GM23338 (cell line): ENCODE measurements at regions not wholly inside any gene's neighbourhood (a gene's known extent, or its start where the extent isn't known, plus 50 kb on each side); places are given as distances from the start of the nearest gene placed in this dataset.

Source experiments
- ATAC-seq: fragments of 200-7000 bp; cut with Tn5 transposase; 3 replicates; pipeline ENCODE4 v1.9.1; 2020
- DNase-seq: peaks from one replicate; pipeline ENCODE4 v3.0.0-alpha.2; 2015; ENCODE audit warnings: low spot score
- H2AFZ ChIP-seq: fragments of 200-600 bp; sonication (generic); 2 replicates; pipeline ENCODE4 v1.8.0; 2016; ENCODE audit warnings: antibody characterized with exemption, mild to moderate bottlenecking, moderate library complexity
- H3F3A ChIP-seq: fragments of 200-600 bp; sonication (generic); replicated peaks from 2 replicates; pipeline ENCODE4 v1.8.0; 2017; ENCODE audit warnings: antibody characterized with exemption, mixed run types, low read depth
- H3K27ac ChIP-seq: fragments of 200-600 bp; sonication (generic); 2 replicates; pipeline ENCODE4 v1.6.1; 2016; ENCODE audit warnings: low read depth
- H3K27me3 ChIP-seq: fragments of 200-600 bp; sonication (generic); 2 replicates; pipeline ENCODE4 v1.8.0; 2016; ENCODE audit warnings: mild to moderate bottlenecking, mixed run types, moderate library complexity; ENCODE audit not compliant: insufficient read depth
- H3K36me3 ChIP-seq: fragments of 200-600 bp; sonication (generic); 2 replicates; pipeline ENCODE4 v1.8.0; 2016; ENCODE audit warnings: mild to moderate bottlenecking; ENCODE audit not compliant: insufficient read depth
- H3K4me1 ChIP-seq: fragments of 200-600 bp; sonication (generic); 2 replicates; pipeline ENCODE4 v1.8.0; 2016; ENCODE audit warnings: mild to moderate bottlenecking, moderate library complexity; ENCODE audit not compliant: insufficient read depth
- H3K4me2 ChIP-seq: fragments of 200-600 bp; sonication (generic); 2 replicates; pipeline ENCODE4 v1.7.1; 2017; ENCODE audit warnings: mixed run types
- H3K4me3 ChIP-seq: fragments of 200-600 bp; sonication (generic); 2 replicates; pipeline ENCODE4 v1.6.1; 2016; ENCODE audit warnings: mixed run types
- H3K79me2 ChIP-seq: fragments of 200-600 bp; sonication (generic); replicated peaks from 2 replicates; pipeline ENCODE4 v1.8.0; 2017; ENCODE audit warnings: mild to moderate bottlenecking; ENCODE audit not compliant: insufficient read depth
- H3K9me2 ChIP-seq: fragments of 200-600 bp; sonication (generic); 2 replicates; pipeline ENCODE4 v1.8.0; 2017; ENCODE audit not compliant: insufficient read depth
- H4K20me1 ChIP-seq: fragments of 200-600 bp; sonication (generic); replicated peaks from 2 replicates; pipeline ENCODE4 v1.8.0; 2017; ENCODE audit warnings: mild to moderate bottlenecking; ENCODE audit not compliant: insufficient read depth
- H3K27ac Mint-ChIP-seq: 2 replicates; pipeline ENCODE4 v1.8.0; 2020; ENCODE audit warnings: inconsistent platforms, mild to moderate bottlenecking, moderate library complexity, mixed read lengths
- H3K27me3 Mint-ChIP-seq: 3 replicates; pipeline ENCODE4 v1.8.0; 2022; ENCODE audit warnings: low read depth, mild to moderate bottlenecking, moderate library complexity, mixed read lengths, inconsistent platforms; ENCODE audit not compliant: insufficient read depth, poor library complexity
- H3K36me3 Mint-ChIP-seq: 3 replicates; pipeline ENCODE4 v1.8.0; 2021; ENCODE audit warnings: low read depth, mild to moderate bottlenecking, inconsistent platforms, moderate library complexity, mixed read lengths
- H3K4me1 Mint-ChIP-seq: 3 replicates; pipeline ENCODE4 v1.8.0; 2020; ENCODE audit warnings: mild to moderate bottlenecking, inconsistent platforms, mixed read lengths
- H3K4me3 Mint-ChIP-seq: 3 replicates; pipeline ENCODE4 v1.8.0; 2021; ENCODE audit warnings: moderate library complexity, mild to moderate bottlenecking, inconsistent platforms, mixed read lengths
- H3K9me3 Mint-ChIP-seq: 3 replicates; pipeline ENCODE4 v1.8.0; 2020; ENCODE audit warnings: moderate library complexity, mild to moderate bottlenecking, inconsistent platforms, mixed read lengths
- CREB1 ChIP-seq: fragments of 250-450 bp; sonication (Bioruptor Pico); IDR thresholded peaks from 2 replicates; pipeline ENCODE4 v1.5.0; 2020; ENCODE audit warnings: low read depth, mild to moderate bottlenecking, moderate library complexity
- CTCF ChIP-seq, 2 experiments: fragments of 200-600 bp in 1 of 2; sonication (generic) in 1 of 2; conservative IDR thresholded peaks; 2 replicates each; pipeline versions ENCODE4 v1.5.1 to v1.6.1; 2016 to 2017; ENCODE audit warnings: antibody characterized with exemption in 2 of 2, low read depth in 2 of 2, mild to moderate bottlenecking in 2 of 2, moderate library complexity in 1 of 2
- ETS1 ChIP-seq: IDR thresholded peaks from 2 replicates; pipeline ENCODE4 v1.6.1; 2016; ENCODE audit warnings: antibody characterized with exemption
- EZH2 ChIP-seq: fragments of 200-600 bp; sonication (generic); IDR thresholded peaks from one replicate; pipeline ENCODE4 v1.8.0; 2017; ENCODE audit warnings: antibody characterized with exemption, mild to moderate bottlenecking, low read depth; ENCODE audit not compliant: unreplicated experiment
- NANOG ChIP-seq: IDR thresholded peaks from 2 replicates; pipeline ENCODE4 v1.6.1; 2016; ENCODE audit warnings: antibody characterized with exemption, borderline replicate concordance
- STAT1 ChIP-seq: IDR thresholded peaks from one replicate; pipeline ENCODE4 v1.6.1; 2016; ENCODE audit warnings: antibody characterized with exemption; ENCODE audit not compliant: unreplicated experiment
- ZNF114 ChIP-seq: fragments of 250-450 bp; sonication (Bioruptor Pico); IDR thresholded peaks from 2 replicates; pipeline ENCODE4 v1.5.0; 2020; ENCODE audit warnings: mild to moderate bottlenecking, moderate library complexity
- TF ChIP-seq, protein P1 (sequence below): fragments of 250-450 bp; sonication (Bioruptor Pico); IDR thresholded peaks from 2 replicates; pipeline ENCODE4 v1.5.0; 2020; ENCODE audit warnings: mild to moderate bottlenecking, moderate library complexity

DNA sequence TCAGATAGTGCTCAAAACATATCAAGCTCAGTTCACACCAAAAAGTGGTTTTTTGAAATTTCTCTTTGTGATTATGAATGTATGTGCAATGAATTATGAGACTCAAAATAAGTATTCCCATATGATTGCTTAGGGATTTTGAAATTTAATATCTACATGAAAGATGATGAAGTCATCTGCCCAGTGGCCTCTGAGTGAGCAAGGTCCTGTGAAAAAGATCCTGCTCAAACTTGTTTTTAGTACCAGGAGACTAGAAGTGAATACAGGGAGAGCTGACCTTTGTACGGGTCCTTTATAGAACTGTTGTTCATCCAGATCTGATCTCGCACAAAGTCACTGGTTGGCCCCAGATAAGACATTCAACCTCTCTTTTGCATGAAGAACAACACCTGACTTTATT is 151.9 kb upstream of the MAF start:
- no peaks in the 10 kb centered on the region for H3F3A ChIP-seq
- peaks cover 1% of the 10 kb centered on the region for H3K27me3 Mint-ChIP-seq

DNA sequence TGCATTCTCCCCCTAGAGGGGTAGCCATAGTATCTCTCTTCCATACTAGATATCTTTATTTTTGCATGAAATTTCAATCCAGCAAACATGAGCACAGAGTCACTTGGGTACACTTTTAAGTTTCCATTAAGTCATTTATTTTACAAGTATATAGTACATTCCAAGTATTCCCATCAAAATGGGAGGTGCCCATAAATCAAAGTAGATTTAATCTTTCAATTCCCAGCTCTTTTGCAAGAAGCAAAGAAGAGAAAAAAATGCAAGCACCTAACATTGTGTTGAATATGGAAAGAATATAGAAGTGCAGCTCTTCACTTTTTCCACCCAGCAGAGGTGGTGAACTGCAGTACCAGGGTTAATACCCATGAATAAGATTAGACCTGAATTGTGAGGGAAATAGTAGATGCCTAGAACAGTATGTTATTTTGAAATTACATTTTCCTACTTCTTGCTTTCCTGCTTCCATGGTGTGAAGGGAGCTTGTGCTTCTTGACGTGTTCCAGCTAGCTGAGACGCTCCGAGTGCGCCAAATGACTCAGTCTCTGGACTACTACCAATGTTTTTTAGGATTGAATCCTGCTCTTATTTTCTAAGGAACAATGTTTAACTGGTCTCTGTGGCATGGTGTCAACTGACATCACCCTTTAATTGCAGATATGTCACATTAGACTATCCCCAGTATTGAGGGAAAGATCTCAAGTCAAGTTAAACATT is 151.1 kb upstream of the MAF start:
- peaks cover 11% of the 10 kb centered on the region; the same call in 1 of the 2 replicates for H3K9me2 ChIP-seq
- TF ChIP-seq ETS1 (no peak), ZNF114 (no peak), EZH2 (no peak), NANOG (no peak), STAT1 (no peak)
- TF ChIP-seq, protein P1, sequence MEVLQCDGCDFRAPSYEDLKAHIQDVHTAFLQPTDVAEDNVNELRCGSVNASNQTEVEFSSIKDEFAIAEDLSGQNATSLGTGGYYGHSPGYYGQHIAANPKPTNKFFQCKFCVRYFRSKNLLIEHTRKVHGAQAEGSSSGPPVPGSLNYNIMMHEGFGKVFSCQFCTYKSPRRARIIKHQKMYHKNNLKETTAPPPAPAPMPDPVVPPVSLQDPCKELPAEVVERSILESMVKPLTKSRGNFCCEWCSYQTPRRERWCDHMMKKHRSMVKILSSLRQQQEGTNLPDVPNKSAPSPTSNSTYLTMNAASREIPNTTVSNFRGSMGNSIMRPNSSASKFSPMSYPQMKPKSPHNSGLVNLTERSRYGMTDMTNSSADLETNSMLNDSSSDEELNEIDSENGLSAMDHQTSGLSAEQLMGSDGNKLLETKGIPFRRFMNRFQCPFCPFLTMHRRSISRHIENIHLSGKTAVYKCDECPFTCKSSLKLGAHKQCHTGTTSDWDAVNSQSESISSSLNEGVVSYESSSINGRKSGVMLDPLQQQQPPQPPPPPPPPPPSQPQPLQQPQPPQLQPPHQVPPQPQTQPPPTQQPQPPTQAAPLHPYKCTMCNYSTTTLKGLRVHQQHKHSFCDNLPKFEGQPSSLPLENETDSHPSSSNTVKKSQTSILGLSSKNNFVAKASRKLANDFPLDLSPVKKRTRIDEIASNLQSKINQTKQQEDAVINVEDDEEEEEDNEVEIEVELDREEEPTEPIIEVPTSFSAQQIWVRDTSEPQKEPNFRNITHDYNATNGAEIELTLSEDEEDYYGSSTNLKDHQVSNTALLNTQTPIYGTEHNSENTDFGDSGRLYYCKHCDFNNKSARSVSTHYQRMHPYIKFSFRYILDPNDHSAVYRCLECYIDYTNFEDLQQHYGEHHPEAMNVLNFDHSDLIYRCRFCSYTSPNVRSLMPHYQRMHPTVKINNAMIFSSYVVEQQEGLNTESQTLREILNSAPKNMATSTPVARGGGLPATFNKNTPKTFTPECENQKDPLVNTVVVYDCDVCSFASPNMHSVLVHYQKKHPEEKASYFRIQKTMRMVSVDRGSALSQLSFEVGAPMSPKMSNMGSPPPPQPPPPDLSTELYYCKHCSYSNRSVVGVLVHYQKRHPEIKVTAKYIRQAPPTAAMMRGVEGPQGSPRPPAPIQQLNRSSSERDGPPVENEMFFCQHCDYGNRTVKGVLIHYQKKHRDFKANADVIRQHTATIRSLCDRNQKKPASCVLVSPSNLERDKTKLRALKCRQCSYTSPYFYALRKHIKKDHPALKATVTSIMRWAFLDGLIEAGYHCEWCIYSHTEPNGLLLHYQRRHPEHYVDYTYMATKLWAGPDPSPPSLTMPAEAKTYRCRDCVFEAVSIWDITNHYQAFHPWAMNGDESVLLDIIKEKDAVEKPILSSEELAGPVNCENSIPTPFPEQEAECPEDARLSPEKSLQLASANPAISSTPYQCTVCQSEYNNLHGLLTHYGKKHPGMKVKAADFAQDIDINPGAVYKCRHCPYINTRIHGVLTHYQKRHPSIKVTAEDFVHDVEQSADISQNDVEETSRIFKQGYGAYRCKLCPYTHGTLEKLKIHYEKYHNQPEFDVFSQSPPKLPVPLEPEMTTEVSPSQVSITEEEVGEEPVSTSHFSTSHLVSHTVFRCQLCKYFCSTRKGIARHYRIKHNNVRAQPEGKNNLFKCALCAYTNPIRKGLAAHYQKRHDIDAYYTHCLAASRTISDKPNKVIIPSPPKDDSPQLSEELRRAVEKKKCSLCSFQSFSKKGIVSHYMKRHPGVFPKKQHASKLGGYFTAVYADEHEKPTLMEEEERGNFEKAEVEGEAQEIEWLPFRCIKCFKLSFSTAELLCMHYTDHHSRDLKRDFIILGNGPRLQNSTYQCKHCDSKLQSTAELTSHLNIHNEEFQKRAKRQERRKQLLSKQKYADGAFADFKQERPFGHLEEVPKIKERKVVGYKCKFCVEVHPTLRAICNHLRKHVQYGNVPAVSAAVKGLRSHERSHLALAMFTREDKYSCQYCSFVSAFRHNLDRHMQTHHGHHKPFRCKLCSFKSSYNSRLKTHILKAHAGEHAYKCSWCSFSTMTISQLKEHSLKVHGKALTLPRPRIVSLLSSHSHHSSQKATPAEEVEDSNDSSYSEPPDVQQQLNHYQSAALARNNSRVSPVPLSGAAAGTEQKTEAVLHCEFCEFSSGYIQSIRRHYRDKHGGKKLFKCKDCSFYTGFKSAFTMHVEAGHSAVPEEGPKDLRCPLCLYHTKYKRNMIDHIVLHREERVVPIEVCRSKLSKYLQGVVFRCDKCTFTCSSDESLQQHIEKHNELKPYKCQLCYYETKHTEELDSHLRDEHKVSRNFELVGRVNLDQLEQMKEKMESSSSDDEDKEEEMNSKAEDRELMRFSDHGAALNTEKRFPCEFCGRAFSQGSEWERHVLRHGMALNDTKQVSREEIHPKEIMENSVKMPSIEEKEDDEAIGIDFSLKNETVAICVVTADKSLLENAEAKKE (CRISPR knock-in tag), result no peak

More for the DNA sequence above, 151.9 kb upstream of the MAF start:
- no peak overlapping the region for H3K27ac ChIP-seq
- TF ChIP-seq CREB1 (CRISPR knock-in tag) (no peak), NANOG (no peak), CTCF (conservative IDR thresholded peaks at IDR 0.05; ENCODE audit: low read depth in 2 of 2) (no peak), ZNF114 (no peak)
- no peak overlapping the region for H3K27ac Mint-ChIP-seq
- H3K36me3 ChIP-seq, result no peaks in the 10 kb centered on the region
- ATAC-seq, result no peak
- H3K4me3 Mint-ChIP-seq, result no peak overlapping the region
- peaks cover 6% of the 10 kb centered on the region; the same call in 1 of the 3 replicates for H3K9me3 Mint-ChIP-seq
- H3K79me2 ChIP-seq, result no peaks in the 10 kb centered on the region
- no peaks in the 10 kb centered on the region for H4K20me1 ChIP-seq
- no peak for DNase-seq
- H3K4me2 ChIP-seq, result no peak overlapping the region
- no peaks in the 10 kb centered on the region for H3K36me3 Mint-ChIP-seq
- no peaks in the 10 kb centered on the region for H3K4me1 ChIP-seq
- H3K9me2 ChIP-seq, result peaks cover 11% of the 10 kb centered on the region; the same call in 1 of the 2 replicates
- no peak overlapping the region for H2AFZ ChIP-seq
- no peaks in the 10 kb centered on the region for H3K27me3 ChIP-seq
- H3K4me1 Mint-ChIP-seq, result peaks cover 4% of the 10 kb centered on the region; the same call in 2 of the 3 replicates
- H3K4me3 ChIP-seq, result no peak overlapping the region

More for the DNA sequence above, 151.1 kb upstream of the MAF start:
- H2AFZ ChIP-seq, result no peak overlapping the region
- no peak overlapping the region for H3K27ac ChIP-seq
- H3K27ac Mint-ChIP-seq, result no peak overlapping the region
- H3K27me3 ChIP-seq, result no peaks in the 10 kb centered on the region
- peaks cover 6% of the 10 kb centered on the region; the same call in 1 of the 3 replicates for H3K9me3 Mint-ChIP-seq
- DNase-seq (no peak), ATAC-seq (no peak)
- H3K4me3 Mint-ChIP-seq, result no peak overlapping the region
- no peak overlapping the region for H3K4me2 ChIP-seq
- H3K4me1 Mint-ChIP-seq, result peaks cover 4% of the 10 kb centered on the region; the same call in 2 of the 3 replicates
- peaks cover 1% of the 10 kb centered on the region for H3K27me3 Mint-ChIP-seq
- no peaks in the 10 kb centered on the region for H3K79me2 ChIP-seq
- no peaks in the 10 kb centered on the region for H3K4me1 ChIP-seq
- no peak overlapping the region for H3K4me3 ChIP-seq
- no peaks in the 10 kb centered on the region for H3K36me3 ChIP-seq
- no peaks in the 10 kb centered on the region for H4K20me1 ChIP-seq
- H3F3A ChIP-seq, result no peaks in the 10 kb centered on the region
- H3K36me3 Mint-ChIP-seq, result no peaks in the 10 kb centered on the region
